Posterior vena cava (tissue), 2 donors: ENCODE measurements at regions not wholly inside any gene's neighbourhood (a gene's known extent, or its start where the extent isn't known, plus 50 kb on each side); places are given as distances from the start of the nearest gene placed in this dataset.
"Not testable (repeated sequence)": the region's sequence is repeated elsewhere in the genome, so short reads cannot be mapped to it uniquely, and the experiment has no call there.

Source experiments
- DNase-seq: peaks from one replicate; pipeline ENCODE4 v3.0.0-alpha.2; 2020; ENCODE audit warnings: low spot score
- intact Hi-C, 2 donors: fragments of 100-400 bp; cut with DNase I; formaldehyde crosslinking; loops; one replicate each; pipeline versions ENCODE4 v1.14.1 to v1.14.2; 2022 to 2023
- donor health status: DM: yes; HTN: yes; CAD: no.
- donor health status: DM: yes; HTN: yes; CAD: no.

GRCh38 chr2:236344446-236344845, 80.2 kb upstream of the ASB18 start:
- DNase-seq = no peak
- intact Hi-C loops = loop anchor here in 1 of 2 donors (5.0 kb wide), 1 partner anchor 1808 kb away; no protein-coding TSS in a partner anchor

- intact Hi-C loops = no loop called here
- no peak for DNase-seq
Observed at GRCh38 chr2:236345081-236345714, 81.0 kb upstream of the ASB18 start.

GRCh38 chr2:236346366-236346765, 82.2 kb upstream of the ASB18 start:
- no peak for DNase-seq
- intact Hi-C loops = no loop called here

- no peak for DNase-seq
- intact Hi-C loops = no loop called here
Observed at GRCh38 chr2:236348279-236348678, 84.1 kb upstream of the ASB18 start.

- intact Hi-C loops = no loop called here
- no peak for DNase-seq
Observed at GRCh38 chr2:236348976-236349375, 84.8 kb upstream of the ASB18 start.

GRCh38 chr2:236350426-236350825, 86.2 kb upstream of the ASB18 start:
- intact Hi-C loops = loop anchor here (5.0 kb wide), 1 partner anchor 712 kb away; no protein-coding TSS in a partner anchor

GRCh38 chr2:236351966-236352525, 87.8 kb upstream of the ASB18 start:
- intact Hi-C loops = loop anchor here (2.0 to 5.0 kb wide), 2 partner anchors 675 to 710 kb away; no protein-coding TSS in a partner anchor

More at GRCh38 chr2:236350426-236350825, 86.2 kb upstream of the ASB18 start:
- no peak for DNase-seq

GRCh38 chr2:236352761-236353593, 88.8 kb upstream of the ASB18 start:
- no peak for DNase-seq

More at GRCh38 chr2:236351966-236352525, 87.8 kb upstream of the ASB18 start:
- no peak for DNase-seq

GRCh38 chr2:236353594-236353942, 89.4 kb upstream of the ASB18 start:
- intact Hi-C loops = loop anchor here (2.0 to 5.0 kb wide), 2 partner anchors 673 to 709 kb away; no protein-coding TSS in a partner anchor
- no peak for DNase-seq

More at GRCh38 chr2:236352761-236353593, 88.8 kb upstream of the ASB18 start:
- intact Hi-C loops = loop anchor here (2.0 to 5.0 kb wide), 2 partner anchors 674 to 709 kb away; no protein-coding TSS in a partner anchor

- no peak for DNase-seq
- intact Hi-C loops = loop anchor here (5.0 kb wide), 1 partner anchor 708 kb away; no protein-coding TSS in a partner anchor
Observed at GRCh38 chr2:236354056-236354940, 90.1 kb upstream of the ASB18 start.

GRCh38 chr2:236354973-236355595, 90.9 kb upstream of the ASB18 start:
- DNase-seq = no peak
- intact Hi-C loops = loop anchor here (5.0 kb wide), 1 partner anchor 707 kb away; no protein-coding TSS in a partner anchor

- DNase-seq = no peak
- intact Hi-C loops = no loop called here
Observed at GRCh38 chr2:236355911-236356310, 91.7 kb upstream of the ASB18 start.

GRCh38 chr2:236356321-236356720, 92.1 kb upstream of the ASB18 start:
- intact Hi-C loops, DNase-seq: not testable (repeated sequence)

GRCh38 chr2:236358482-236358881, 94.3 kb upstream of the ASB18 start:
- DNase-seq, intact Hi-C loops: not testable (repeated sequence)

GRCh38 chr2:236359426-236360045, 95.3 kb upstream of the ASB18 start:
- no peak for DNase-seq
- intact Hi-C loops = no loop called here

GRCh38 chr2:236360496-236360895, 96.3 kb upstream of the ASB18 start:
- intact Hi-C loops = no loop called here
- DNase-seq = no peak

GRCh38 chr2:236363711-236364277, 99.6 kb upstream of the ASB18 start:
- DNase-seq = no peak
- intact Hi-C loops = no loop called here
